Fibroblast of lung (primary cell): ENCODE measurements at regions not wholly inside any gene's neighbourhood (a gene's known extent, or its start where the extent isn't known, plus 50 kb on each side); places are given as distances from the start of the nearest gene placed in this dataset.

Source experiments
- DNase-seq, 2 donors: peaks; one replicate each; pipeline versions ENCODE4 v3.0.0 to v3.0.0-alpha.2; 2010; ENCODE audit warnings: low read depth in 2 of 2
- H2AFZ ChIP-seq: 2 replicates; pipeline ENCODE4 v1.5.1; 2012; ENCODE audit warnings: low read length, control low read depth, inconsistent platforms
- H3K27ac ChIP-seq: 2 replicates; pipeline ENCODE4 v1.5.1; 2011; ENCODE audit warnings: low read length, control low read depth; ENCODE audit not compliant: insufficient read depth
- H3K27me3 ChIP-seq: 2 replicates; pipeline ENCODE4 v1.5.1; 2011; ENCODE audit warnings: mild to moderate bottlenecking, low read length; ENCODE audit not compliant: control insufficient read depth, insufficient read depth
- H3K36me3 ChIP-seq: 2 replicates; pipeline ENCODE4 v1.5.1; 2011; ENCODE audit warnings: low read length; ENCODE audit not compliant: control insufficient read depth, insufficient read depth
- H3K4me1 ChIP-seq: 2 replicates; pipeline ENCODE4 v1.5.1; 2011; ENCODE audit warnings: low read length; ENCODE audit not compliant: control insufficient read depth, insufficient read depth; ENCODE audit errors: extremely low read depth
- H3K4me2 ChIP-seq: 2 replicates; pipeline ENCODE4 v1.5.1; 2011; ENCODE audit warnings: low read length, control low read depth; ENCODE audit not compliant: insufficient read depth; ENCODE audit errors: extremely low read depth
- H3K4me3 ChIP-seq, 4 experiments: fragments of 200-600 bp in 1 of 4; sonication (generic) in 1 of 4; replicated peaks in 1 of 4; 2 replicates each; pipeline ENCODE4 v1.5.1; 2011 to 2016; ENCODE audit warnings: low read length in 4 of 4, low read depth in 3 of 4, mild to moderate bottlenecking in 3 of 4, control low read depth in 2 of 4, inconsistent platforms in 1 of 4, mixed read lengths in 1 of 4; ENCODE audit not compliant: insufficient read depth in 1 of 4; ENCODE audit errors: control extremely low read depth in 1 of 4
- H3K79me2 ChIP-seq: 2 replicates; pipeline ENCODE4 v1.5.1; 2012; ENCODE audit warnings: mild to moderate bottlenecking, low read length, inconsistent platforms; ENCODE audit not compliant: control insufficient read depth, insufficient read depth
- H3K9ac ChIP-seq: 2 replicates; pipeline ENCODE4 v1.5.1; 2011; ENCODE audit warnings: mild to moderate bottlenecking, low read length, control low read depth; ENCODE audit not compliant: insufficient read depth
- H3K9me3 ChIP-seq: 2 replicates; pipeline ENCODE4 v1.5.1; 2012; ENCODE audit warnings: low read depth, low read length; ENCODE audit not compliant: control insufficient read depth, insufficient read depth
- H4K20me1 ChIP-seq: 2 replicates; pipeline ENCODE4 v1.5.1; 2011; ENCODE audit warnings: low read length; ENCODE audit not compliant: control insufficient read depth, insufficient read depth; ENCODE audit errors: extremely low read depth
- CTCF ChIP-seq, 2 donors: IDR thresholded peaks in 1 of 2; conservative IDR thresholded peaks in 1 of 2; 1 replicate in 1 of 2; 2 replicates in 1 of 2; pipeline ENCODE4 v1.5.1; 2011 to 2012; ENCODE audit warnings: low read length in 2 of 2, control low read depth in 1 of 2, inconsistent platforms in 1 of 2, low read depth in 1 of 2, mild to moderate bottlenecking in 1 of 2
- EZH2 ChIP-seq: IDR thresholded peaks from 2 replicates; pipeline ENCODE4 v1.5.1; 2012; ENCODE audit warnings: low read length, control low read depth, mild to moderate bottlenecking; ENCODE audit errors: missing control alignments

GRCh38 chr3:94349310-94349878 is 286.5 kb downstream of the NSUN3 start:
- no peak overlapping the region for H3K27ac ChIP-seq
- H3K9ac ChIP-seq = no peak overlapping the region
- DNase-seq = no peak
- no peaks in the 10 kb centered on the region for H4K20me1 ChIP-seq
- H3K4me3 ChIP-seq = no peak overlapping the region
- H3K4me2 ChIP-seq = no peak overlapping the region
- H3K36me3 ChIP-seq = no peaks in the 10 kb centered on the region
- H3K9me3 ChIP-seq = no peaks in the 10 kb centered on the region
- H2AFZ ChIP-seq = no peak overlapping the region
- H3K27me3 ChIP-seq = no peaks in the 10 kb centered on the region
- H3K4me1 ChIP-seq = no peaks in the 10 kb centered on the region
- TF ChIP-seq EZH2 (no peak), CTCF (conservative IDR thresholded peaks at IDR 0.05 in 1 of 2, IDR thresholded peaks at IDR 0.05 in 1 of 2; ENCODE audit: low read depth in 1 of 2, low read length in 2 of 2) (no peak)
- H3K79me2 ChIP-seq = no peaks in the 10 kb centered on the region

DNA sequence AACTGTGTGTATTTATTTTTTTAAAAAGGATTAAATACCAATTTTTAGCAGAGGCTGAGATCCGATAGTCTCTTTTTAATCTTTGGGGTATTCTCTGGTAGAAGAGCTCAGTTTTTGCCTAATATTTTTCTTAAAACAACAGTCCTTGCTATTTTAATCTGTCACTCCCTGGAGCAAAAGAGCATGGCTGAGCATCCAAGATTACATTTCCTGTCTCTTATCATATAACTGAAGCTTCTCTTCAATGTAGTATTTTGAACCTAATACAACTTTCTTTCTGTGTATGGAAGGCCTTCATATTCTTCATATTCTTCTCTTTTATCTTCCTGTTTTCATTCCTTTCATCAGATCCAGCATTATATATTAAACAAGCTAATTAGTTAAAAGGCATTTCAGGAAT is 293.7 kb downstream of the NSUN3 start:
- Histone ChIP-seq H4K20me1 (no peaks in the 10 kb centered on the region), H3K79me2 (no peaks in the 10 kb centered on the region), H3K9ac (no peak overlapping the region), H2AFZ (no peak overlapping the region), H3K4me2 (no peak overlapping the region), H3K27ac (no peak overlapping the region), H3K4me1 (no peaks in the 10 kb centered on the region), H3K9me3 (no peaks in the 10 kb centered on the region), H3K4me3 (no peak overlapping the region), H3K36me3 (no peaks in the 10 kb centered on the region), H3K27me3 (no peaks in the 10 kb centered on the region)
- no peak for DNase-seq
- TF ChIP-seq EZH2 = no peak
- TF ChIP-seq CTCF (conservative IDR thresholded peaks at IDR 0.05 in 1 of 2, IDR thresholded peaks at IDR 0.05 in 1 of 2; ENCODE audit: low read depth in 1 of 2, low read length in 2 of 2) = no peak

DNA sequence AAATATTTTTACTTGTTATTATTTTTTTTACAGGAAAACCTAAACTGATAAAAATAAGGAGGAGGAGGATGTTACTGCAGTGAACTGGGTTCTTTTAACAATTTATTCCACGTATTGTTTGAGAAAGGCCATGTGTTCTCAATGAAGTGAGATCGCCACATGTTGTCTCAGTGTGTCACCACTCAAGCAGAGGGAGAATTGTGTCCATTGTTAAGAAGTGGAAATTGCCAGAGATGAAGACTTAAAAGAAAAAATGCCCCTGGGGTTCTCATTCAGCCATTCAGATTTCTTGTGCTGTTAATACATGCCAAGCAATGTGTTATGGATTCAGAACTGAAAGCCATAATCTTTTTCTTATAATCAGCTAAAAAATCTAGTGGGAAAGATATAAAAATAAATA is 297.1 kb downstream of the NSUN3 start:
- H3K9me3 ChIP-seq = no peaks in the 10 kb centered on the region
- no peak overlapping the region for H3K4me2 ChIP-seq
- TF ChIP-seq EZH2 (no peak), CTCF (conservative IDR thresholded peaks at IDR 0.05 in 1 of 2, IDR thresholded peaks at IDR 0.05 in 1 of 2; ENCODE audit: low read depth in 1 of 2, low read length in 2 of 2) (no peak)
- no peaks in the 10 kb centered on the region for H3K27me3 ChIP-seq
- H4K20me1 ChIP-seq = no peaks in the 10 kb centered on the region
- no peaks in the 10 kb centered on the region for H3K79me2 ChIP-seq
- no peak overlapping the region for H3K27ac ChIP-seq
- H3K4me1 ChIP-seq = no peaks in the 10 kb centered on the region
- H2AFZ ChIP-seq = no peak overlapping the region
- H3K9ac ChIP-seq = no peak overlapping the region
- H3K4me3 ChIP-seq = no peak overlapping the region
- no peaks in the 10 kb centered on the region for H3K36me3 ChIP-seq
- no peak for DNase-seq
